ENCODE measurements at regions not wholly inside any gene's neighbourhood (a gene's known extent, or its start where the extent isn't known, plus 50 kb on each side); places are given as distances from the start of the nearest gene placed in this dataset.

- DNase-seq (ENCODE audit: low spot score): no peak
- H3K9me3 ChIP-seq (ENCODE audit: control insufficient read depth in 4 of 4, low read length in 3 of 4): no peaks in the 10 kb centered on the region
- TF ChIP-seq FOXA2 (IDR thresholded peaks at IDR 0.05) (no peak), SP1 (IDR thresholded peaks at IDR 0.05) (no peak), HNF4A (conservative IDR thresholded peaks at IDR 0.05) (no peak), NR2F2 (IDR thresholded peaks at IDR 0.05) (no peak), HNF4G (IDR thresholded peaks at IDR 0.05) (no peak), YY1 (IDR thresholded peaks at IDR 0.05) (no peak)
- TF ChIP-seq, protein P1, sequence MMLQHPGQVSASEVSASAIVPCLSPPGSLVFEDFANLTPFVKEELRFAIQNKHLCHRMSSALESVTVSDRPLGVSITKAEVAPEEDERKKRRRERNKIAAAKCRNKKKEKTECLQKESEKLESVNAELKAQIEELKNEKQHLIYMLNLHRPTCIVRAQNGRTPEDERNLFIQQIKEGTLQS (IDR thresholded peaks at IDR 0.05): no peak
- no peak overlapping the region for H3K4me3 ChIP-seq (ENCODE audit: low read depth in 1 of 3, low read length in 3 of 3)
- 95% methylated on average over 1 of the region's 1 CpG for WGBS
- no peak overlapping the region for H3K27ac ChIP-seq (ENCODE audit: low read depth in 1 of 2, low read length in 2 of 2)
- no peaks in the 10 kb centered on the region for H3K4me1 ChIP-seq (ENCODE audit: control insufficient read depth in 4 of 4, insufficient read depth in 4 of 4, low read length in 3 of 4)
- no peaks in the 10 kb centered on the region for H3K36me3 ChIP-seq (ENCODE audit: control insufficient read depth in 4 of 4, insufficient read depth in 3 of 4, low read depth in 1 of 4, low read length in 3 of 4)
- no peak overlapping the region for H3K9ac ChIP-seq (ENCODE audit: low read depth in 1 of 2, low read length in 2 of 2)
- no peaks in the 10 kb centered on the region for H3K27me3 ChIP-seq (ENCODE audit: control insufficient read depth in 4 of 4, insufficient read depth in 4 of 4, low read length in 3 of 4)
Observed at GRCh38 chr4:137993232-137993631, 248.9 kb downstream of the SLC7A11 start.

- H3K27ac ChIP-seq (ENCODE audit: low read depth in 1 of 2, low read length in 2 of 2): no peak overlapping the region
- H3K4me3 ChIP-seq (ENCODE audit: low read depth in 1 of 3, low read length in 3 of 3): no peak overlapping the region
- 88% methylated on average over 3 of the region's 3 CpGs for WGBS
- no peaks in the 10 kb centered on the region for H3K27me3 ChIP-seq (ENCODE audit: control insufficient read depth in 4 of 4, insufficient read depth in 4 of 4, low read length in 3 of 4)
- no peaks in the 10 kb centered on the region for H3K36me3 ChIP-seq (ENCODE audit: control insufficient read depth in 4 of 4, insufficient read depth in 3 of 4, low read depth in 1 of 4, low read length in 3 of 4)
- H3K9me3 ChIP-seq (ENCODE audit: control insufficient read depth in 4 of 4, low read length in 3 of 4): peaks cover 0 to 2% (median 0%) of the 10 kb centered on the region in 4 donors
- no peaks in the 10 kb centered on the region for H3K4me1 ChIP-seq (ENCODE audit: control insufficient read depth in 4 of 4, insufficient read depth in 4 of 4, low read length in 3 of 4)
- H3K9ac ChIP-seq (ENCODE audit: low read depth in 1 of 2, low read length in 2 of 2): no peak overlapping the region
- DNase-seq (ENCODE audit: low spot score): no peak
- TF ChIP-seq HNF4G (IDR thresholded peaks at IDR 0.05): no peak
- TF ChIP-seq NR2F2 (IDR thresholded peaks at IDR 0.05): no peak
- no peak for TF ChIP-seq RAD21 (IDR thresholded peaks at IDR 0.05)
- TF ChIP-seq, protein P2, sequence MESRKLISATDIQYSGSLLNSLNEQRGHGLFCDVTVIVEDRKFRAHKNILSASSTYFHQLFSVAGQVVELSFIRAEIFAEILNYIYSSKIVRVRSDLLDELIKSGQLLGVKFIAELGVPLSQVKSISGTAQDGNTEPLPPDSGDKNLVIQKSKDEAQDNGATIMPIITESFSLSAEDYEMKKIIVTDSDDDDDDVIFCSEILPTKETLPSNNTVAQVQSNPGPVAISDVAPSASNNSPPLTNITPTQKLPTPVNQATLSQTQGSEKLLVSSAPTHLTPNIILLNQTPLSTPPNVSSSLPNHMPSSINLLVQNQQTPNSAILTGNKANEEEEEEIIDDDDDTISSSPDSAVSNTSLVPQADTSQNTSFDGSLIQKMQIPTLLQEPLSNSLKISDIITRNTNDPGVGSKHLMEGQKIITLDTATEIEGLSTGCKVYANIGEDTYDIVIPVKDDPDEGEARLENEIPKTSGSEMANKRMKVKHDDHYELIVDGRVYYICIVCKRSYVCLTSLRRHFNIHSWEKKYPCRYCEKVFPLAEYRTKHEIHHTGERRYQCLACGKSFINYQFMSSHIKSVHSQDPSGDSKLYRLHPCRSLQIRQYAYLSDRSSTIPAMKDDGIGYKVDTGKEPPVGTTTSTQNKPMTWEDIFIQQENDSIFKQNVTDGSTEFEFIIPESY (IDR thresholded peaks at IDR 0.05): no peak
- no peak for TF ChIP-seq YY1 (IDR thresholded peaks at IDR 0.05)
- no peak for TF ChIP-seq RXRA (IDR thresholded peaks at IDR 0.05)
- no peak for TF ChIP-seq FOXA1 (IDR thresholded peaks at IDR 0.05)
- TF ChIP-seq SP1 (IDR thresholded peaks at IDR 0.05): no peak
- no peak for TF ChIP-seq GABPA (IDR thresholded peaks at IDR 0.05 in 1 of 2, conservative IDR thresholded peaks at IDR 0.05 in 1 of 2)
- TF ChIP-seq REST (IDR thresholded peaks at IDR 0.05): no peak
- TF ChIP-seq, protein P1 (IDR thresholded peaks at IDR 0.05): no peak
- no peak for TF ChIP-seq EGR1 (IDR thresholded peaks at IDR 0.05; ENCODE audit: low read depth in 2 of 2)
Observed at GRCh38 chr4:137981277-137981676, 260.9 kb downstream of the SLC7A11 start.

Data from liver (tissue), 7 donors.